ENCODE measurements at regions not wholly inside any gene's neighbourhood (a gene's known extent, or its start where the extent isn't known, plus 50 kb on each side); places are given as distances from the start of the nearest gene placed in this dataset.

DNA sequence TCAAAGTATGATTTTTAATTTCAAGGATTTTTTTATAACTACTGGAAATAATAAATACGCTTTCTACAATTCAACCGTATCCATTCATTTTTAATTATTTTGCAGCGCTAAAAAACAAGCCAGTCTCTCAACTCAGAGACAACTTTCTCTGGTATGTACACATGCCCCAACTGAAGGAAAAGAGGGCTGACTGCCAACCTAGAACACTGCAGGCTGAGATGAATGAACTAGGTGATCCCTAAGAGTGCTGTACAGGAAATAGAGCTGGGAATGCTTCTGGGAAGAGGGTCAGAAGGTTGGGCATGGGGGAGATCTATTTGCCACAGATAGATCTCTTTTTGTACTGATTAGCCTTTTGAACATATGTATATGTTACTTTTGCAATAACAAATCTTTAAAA is 460.1 kb downstream of the NR4A2 start:
- no peak overlapping the region for H3K27ac ChIP-seq (ENCODE audit: insufficient read length, low read depth, low read length)
- H3K79me1 ChIP-seq (ENCODE audit: insufficient read depth, low read depth, low read length, poor library complexity, severe bottlenecking) = no peaks in the 10 kb centered on the region
- Mint-ChIP-seq H3K9me3 (peaks cover 5 to 15% of the 10 kb centered on the region in 2 experiments; a peak in 4 of 5 replicates), H3K27me3 (ENCODE audit: low read depth) (no peaks in the 10 kb centered on the region; the same call in 1 of the 2 replicates), H3K27ac (no peak overlapping the region; a peak in 1 of 7 replicates), H3K4me1 (no peaks in the 10 kb centered on the region), H3K36me3 (ENCODE audit: insufficient read depth in 1 of 3, low read depth in 3 of 3) (peaks cover 3 to 6% (median 4%) of the 10 kb centered on the region in 3 experiments; a peak in 6 of 7 replicates), H3K4me3 (no peak overlapping the region)
- H4K91ac ChIP-seq (ENCODE audit: insufficient read length, low read depth, low read length) = no peak overlapping the region
- no peak overlapping the region for H3K18ac ChIP-seq (ENCODE audit: insufficient read length, low read depth, low read length)
- no peak overlapping the region for H3K4me2 ChIP-seq (ENCODE audit: insufficient read depth, insufficient read length, low read length)
- H2BK120ac ChIP-seq (ENCODE audit: low read depth, low read length, poor library complexity, severe bottlenecking) = no peak overlapping the region
- H4K20me1 ChIP-seq (ENCODE audit: control insufficient read depth, insufficient read depth, insufficient read length) = no peaks in the 10 kb centered on the region
- WGBS (ENCODE audit: extremely low coverage, insufficient read length, low lambda C conversion rate) = 100% methylated on average over 2 of the region's 3 CpGs
- no peak overlapping the region for H4K5ac ChIP-seq (ENCODE audit: insufficient read length, low read depth, low read length)
- H3K23ac ChIP-seq (ENCODE audit: insufficient read length, low read depth, low read length) = no peak overlapping the region
- no peaks in the 10 kb centered on the region for H3K9me3 ChIP-seq (ENCODE audit: control insufficient read depth, low read depth, low read length)
- no peaks in the 10 kb centered on the region for H3K79me2 ChIP-seq (ENCODE audit: insufficient read depth, low read length)
- H4K8ac ChIP-seq (replicated peaks; ENCODE audit: insufficient read length, low read depth, low read length) = no peak overlapping the region
- no peak overlapping the region for H3K4ac ChIP-seq (ENCODE audit: low read depth, low read length)
- H2BK20ac ChIP-seq (ENCODE audit: low read depth, low read length, poor library complexity, severe bottlenecking) = no peak overlapping the region
- H3K4me1 ChIP-seq (ENCODE audit: insufficient read depth, low read length) = no peaks in the 10 kb centered on the region
- no peaks in the 10 kb centered on the region for H3K27me3 ChIP-seq (ENCODE audit: insufficient read depth, low read length)
- no peaks in the 10 kb centered on the region for H3K23me2 ChIP-seq (ENCODE audit: insufficient read length, low read depth, low read length, poor library complexity, severe bottlenecking)
- H2BK12ac ChIP-seq (ENCODE audit: insufficient read length, low read depth, low read length) = no peak overlapping the region
- no peak overlapping the region for H2AFZ ChIP-seq (ENCODE audit: low read length)
- DNase-seq = no peak
- no peak overlapping the region for H2BK5ac ChIP-seq (ENCODE audit: insufficient read length, low read length)
- H3K14ac ChIP-seq (ENCODE audit: insufficient read depth, low read length) = no peak overlapping the region
- no peak overlapping the region for H3K9ac ChIP-seq (ENCODE audit: extremely low read depth, insufficient read length, low read length)
- TF ChIP-seq CTCF (conservative IDR thresholded peaks at IDR 0.05) = no peak
- H3K56ac ChIP-seq (ENCODE audit: insufficient read length, low read depth, low read length) = no peak overlapping the region
- H2BK15ac ChIP-seq (ENCODE audit: low read depth, low read length) = no peak overlapping the region
- no peak overlapping the region for H3T11ph ChIP-seq (ENCODE audit: low read length)
- no peak overlapping the region for H2AK5ac ChIP-seq (ENCODE audit: insufficient read length, low read length)

Data from H9 (cell line).